HEK293T (cell line): ENCODE measurements at regions not wholly inside any gene's neighbourhood (a gene's known extent, or its start where the extent isn't known, plus 50 kb on each side); places are given as distances from the start of the nearest gene placed in this dataset.

Source experiments
- CTCF ChIA-PET: fragments of 350-600 bp; formaldehyde crosslinking; extraction: SDS; loops from one replicate; lab custom pipeline; 2021; ENCODE audit warnings: antibody characterized with exemption, inconsistent platforms; lab: Yijun Ruan, JAX
- POLR2A ChIA-PET: fragments of 350-600 bp; formaldehyde crosslinking; extraction: SDS; loops from one replicate; lab custom pipeline; 2020; ENCODE audit warnings: antibody characterized with exemption, inconsistent platforms; lab: Yijun Ruan, JAX
- DNase-seq: peaks from one replicate; pipeline ENCODE4 v3.0.0; 2012; ENCODE audit warnings: mixed read lengths; ENCODE audit errors: extremely low spot score
- ARNT ChIP-seq: fragments of 450-650 bp; IDR thresholded peaks from 2 replicates; pipeline ENCODE4 v1.6.1; 2017; ENCODE audit warnings: mild to moderate bottlenecking
- BHLHE40 ChIP-seq: fragments of 450-650 bp; IDR thresholded peaks from 2 replicates; pipeline ENCODE4 v1.6.1; 2016; ENCODE audit warnings: mild to moderate bottlenecking, moderate library complexity, borderline replicate concordance
- CTBP1 ChIP-seq: fragments of 450-650 bp; IDR thresholded peaks from 2 replicates; pipeline ENCODE4 v1.6.1; 2016; ENCODE audit warnings: borderline replicate concordance
- ELF4 ChIP-seq: fragments of 450-650 bp; IDR thresholded peaks from 2 replicates; pipeline ENCODE4 v1.6.1; 2017; ENCODE audit warnings: antibody characterized with exemption
- FOXA1 ChIP-seq: fragments of 450-650 bp; IDR thresholded peaks from 2 replicates; pipeline ENCODE4 v1.6.1; 2016; ENCODE audit warnings: mild to moderate bottlenecking
- FOXK2 ChIP-seq: fragments of 450-650 bp; IDR thresholded peaks from 2 replicates; pipeline ENCODE4 v1.6.1; 2016; ENCODE audit warnings: mild to moderate bottlenecking
- FOXM1 ChIP-seq: fragments of 450-650 bp; IDR thresholded peaks from 2 replicates; pipeline ENCODE4 v1.6.1; 2017; ENCODE audit warnings: mild to moderate bottlenecking, borderline replicate concordance
- HDGF ChIP-seq: fragments of 450-650 bp; IDR thresholded peaks from 2 replicates; pipeline ENCODE4 v1.6.1; 2017; ENCODE audit warnings: antibody characterized with exemption, borderline replicate concordance
- L3MBTL2 ChIP-seq: fragments of 450-650 bp; conservative IDR thresholded peaks from 2 replicates; pipeline ENCODE4 v1.6.1; 2016; ENCODE audit warnings: mild to moderate bottlenecking
- LEF1 ChIP-seq: fragments of 450-650 bp; IDR thresholded peaks from 2 replicates; pipeline ENCODE4 v1.6.1; 2017; ENCODE audit warnings: mild to moderate bottlenecking, borderline replicate concordance
- NFRKB ChIP-seq: fragments of 450-650 bp; IDR thresholded peaks from 2 replicates; pipeline ENCODE4 v1.6.1; 2016; ENCODE audit warnings: mild to moderate bottlenecking, moderate library complexity
- SP1 ChIP-seq: fragments of 450-650 bp; IDR thresholded peaks from 2 replicates; pipeline ENCODE4 v1.6.1; 2017
- SUZ12 ChIP-seq: fragments of 450-650 bp; IDR thresholded peaks from 2 replicates; pipeline ENCODE4 v1.6.1; 2016; ENCODE audit warnings: mild to moderate bottlenecking
- TARDBP ChIP-seq: fragments of 450-650 bp; IDR thresholded peaks from 2 replicates; pipeline ENCODE4 v1.6.1; 2016
- ZNF384 ChIP-seq: fragments of 450-650 bp; IDR thresholded peaks from 2 replicates; pipeline ENCODE4 v1.6.1; 2016
- TF ChIP-seq, protein P1 (sequence below): fragments of 450-650 bp; IDR thresholded peaks from 2 replicates; pipeline ENCODE4 v1.6.1; 2016

DNA sequence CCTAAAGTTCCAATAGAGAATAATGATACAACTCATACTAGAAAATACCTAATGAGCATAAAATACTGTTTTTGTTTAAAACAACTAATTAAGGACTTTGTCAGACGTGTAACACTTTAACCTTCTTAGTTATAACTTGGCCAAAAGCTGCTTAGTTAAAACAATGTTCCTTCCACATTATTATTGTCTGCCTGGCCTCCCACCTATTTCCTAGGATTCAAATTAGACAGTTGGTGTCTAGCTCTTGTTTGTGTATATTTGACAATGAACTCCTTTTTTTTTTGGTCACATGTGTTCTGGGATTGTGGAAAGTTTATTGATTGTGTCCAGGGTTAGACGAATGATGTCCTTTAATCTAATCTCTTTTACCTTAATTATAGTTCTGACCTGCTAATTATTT, 67.6 kb upstream of the PSMA6 start:
- no peak for DNase-seq
- ChIA-PET CTCF (interaction anchor here (0.6 kb wide), 1 partner anchor 260 kb away, joined by 4 read pairs; no protein-coding TSS in a partner anchor), POLR2A (interaction anchor here (0.7 to 2.9 kb wide), 2 partner anchors 67 to 183 kb away, joined by 4 to 9 read pairs; partner anchors contain the start of gene PSMA6)
- no peak for TF ChIP-seq HDGF
- TF ChIP-seq ZNF384 = no peak
- no peak for TF ChIP-seq CTBP1
- TF ChIP-seq LEF1 = no peak
- TF ChIP-seq FOXM1 = no peak
- TF ChIP-seq, protein P1, sequence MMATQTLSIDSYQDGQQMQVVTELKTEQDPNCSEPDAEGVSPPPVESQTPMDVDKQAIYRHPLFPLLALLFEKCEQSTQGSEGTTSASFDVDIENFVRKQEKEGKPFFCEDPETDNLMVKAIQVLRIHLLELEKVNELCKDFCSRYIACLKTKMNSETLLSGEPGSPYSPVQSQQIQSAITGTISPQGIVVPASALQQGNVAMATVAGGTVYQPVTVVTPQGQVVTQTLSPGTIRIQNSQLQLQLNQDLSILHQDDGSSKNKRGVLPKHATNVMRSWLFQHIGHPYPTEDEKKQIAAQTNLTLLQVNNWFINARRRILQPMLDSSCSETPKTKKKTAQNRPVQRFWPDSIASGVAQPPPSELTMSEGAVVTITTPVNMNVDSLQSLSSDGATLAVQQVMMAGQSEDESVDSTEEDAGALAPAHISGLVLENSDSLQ = no peak
- TF ChIP-seq NFRKB = no peak
- no peak for TF ChIP-seq SUZ12
- TF ChIP-seq BHLHE40 = no peak
- TF ChIP-seq L3MBTL2 = no peak
- TF ChIP-seq FOXK2 = no peak
- TF ChIP-seq SP1 = no peak
- no peak for TF ChIP-seq TARDBP
- TF ChIP-seq ARNT = no peak
- no peak for TF ChIP-seq FOXA1

GRCh38 chr14:35229084-35229791, 62.9 kb upstream of the PSMA6 start:
- no peak for TF ChIP-seq FOXA1
- TF ChIP-seq LEF1 = no peak
- no peak for TF ChIP-seq FOXK2
- TF ChIP-seq NFRKB = no peak
- TF ChIP-seq ARNT = no peak
- no peak for TF ChIP-seq SUZ12
- TF ChIP-seq L3MBTL2 = no peak
- TF ChIP-seq ZNF384 = no peak
- TF ChIP-seq CTBP1 = no peak
- TF ChIP-seq SP1 = no peak
- TF ChIP-seq BHLHE40 = no peak
- TF ChIP-seq HDGF = no peak
- TF ChIP-seq, protein P1 = no peak
- no peak for TF ChIP-seq TARDBP
- no peak for TF ChIP-seq FOXM1
- no peak for TF ChIP-seq ELF4
- POLR2A ChIA-PET = interaction anchor here (0.8 kb wide), 1 partner anchor 183 kb away, joined by 3 read pairs; the partner anchor contains the start of gene FAM177A1
- DNase-seq = no peak
- CTCF ChIA-PET = interaction anchor here (0.5 to 1.4 kb wide), 6 partner anchors 13 to 458 kb away, joined by 3 to 7 read pairs (median 4); no protein-coding TSS in a partner anchor

- CTCF ChIA-PET = interaction anchor here (0.9 to 1.4 kb wide), 5 partner anchors 13 to 187 kb away, joined by 3 to 7 read pairs (median 4); no protein-coding TSS in a partner anchor
- POLR2A ChIA-PET = interaction anchor here (0.8 kb wide), 1 partner anchor 183 kb away, joined by 3 read pairs; the partner anchor contains the start of gene FAM177A1
- no peak for TF ChIP-seq FOXM1
- TF ChIP-seq ZNF384 = no peak
- no peak for TF ChIP-seq SUZ12
- no peak for TF ChIP-seq HDGF
- no peak for TF ChIP-seq CTBP1
- no peak for TF ChIP-seq ELF4
- no peak for TF ChIP-seq LEF1
- no peak for TF ChIP-seq BHLHE40
- TF ChIP-seq L3MBTL2 = no peak
- TF ChIP-seq, protein P1 = no peak
- no peak for TF ChIP-seq FOXK2
- no peak for TF ChIP-seq TARDBP
- DNase-seq = no peak
These were observed 62.4 kb upstream of the PSMA6 start for GRCh38 chr14:35229792-35230089.

- CTCF ChIA-PET = no interaction called here
- POLR2A ChIA-PET = interaction anchor here (2.2 kb wide), 1 partner anchor 61 kb away, joined by 6 read pairs; the partner anchor contains the start of gene PSMA6
- DNase-seq = no peak
- no peak for TF ChIP-seq ARNT
- TF ChIP-seq ZNF384 = no peak
- TF ChIP-seq FOXK2 = no peak
- no peak for TF ChIP-seq FOXM1
- no peak for TF ChIP-seq ELF4
- TF ChIP-seq L3MBTL2 = no peak
- no peak for TF ChIP-seq FOXA1
- no peak for TF ChIP-seq NFRKB
- TF ChIP-seq TARDBP = no peak
- no peak for TF ChIP-seq CTBP1
- TF ChIP-seq, protein P1 = no peak
- no peak for TF ChIP-seq SP1
- no peak for TF ChIP-seq LEF1
- TF ChIP-seq HDGF = no peak
- TF ChIP-seq SUZ12 = no peak
- no peak for TF ChIP-seq BHLHE40
These were observed 60.9 kb upstream of the PSMA6 start for GRCh38 chr14:35231207-35231760.
